GM19397 (cell line): ENCODE measurements at regions not wholly inside any gene's neighbourhood (a gene's known extent, or its start where the extent isn't known, plus 50 kb on each side); places are given as distances from the start of the nearest gene placed in this dataset.

Source experiments
- ATAC-seq: cut with Tn5 transposase; IDR thresholded peaks from one replicate; pipeline ENCODE4 v1.9.1; 2021; ENCODE audit warnings: mild to moderate bottlenecking, moderate library complexity; ENCODE audit not compliant: unreplicated experiment

GRCh38 chr4:45368832-45369231 lies 642.5 kb upstream of the GNPDA2 start:
- ATAC-seq = no peak

GRCh38 chr4:45363931-45364330 lies 637.6 kb upstream of the GNPDA2 start:
- no peak for ATAC-seq

GRCh38 chr4:45358573-45359506 lies 632.5 kb upstream of the GNPDA2 start:
- no peak for ATAC-seq

- no peak for ATAC-seq
Measured at GRCh38 chr4:45353161-45353560, 626.8 kb upstream of the GNPDA2 start.

GRCh38 chr4:45350438-45350837 lies 624.1 kb upstream of the GNPDA2 start:
- peak; percentile 55 for ATAC-seq

- ATAC-seq = no peak
Measured at GRCh38 chr4:45349859-45350258, 623.5 kb upstream of the GNPDA2 start.

- ATAC-seq = no peak
Measured at GRCh38 chr4:45346816-45347435, 620.6 kb upstream of the GNPDA2 start.

- no peak for ATAC-seq
Measured at GRCh38 chr4:45345558-45345957, 619.2 kb upstream of the GNPDA2 start.

GRCh38 chr4:45331802-45332201 lies 605.4 kb upstream of the GNPDA2 start:
- ATAC-seq = no peak

- no peak for ATAC-seq
Measured at GRCh38 chr4:45327544-45327943, 601.2 kb upstream of the GNPDA2 start.

- ATAC-seq = no peak
Measured at GRCh38 chr4:45324455-45325417, 598.4 kb upstream of the GNPDA2 start.

- no peak for ATAC-seq
Measured at GRCh38 chr4:45323453-45324058, 597.2 kb upstream of the GNPDA2 start.

- ATAC-seq = no peak
Measured at GRCh38 chr4:45317739-45318138, 591.4 kb upstream of the GNPDA2 start.

GRCh38 chr4:45317276-45317675 lies 590.9 kb upstream of the GNPDA2 start:
- no peak for ATAC-seq

GRCh38 chr4:45316257-45316656 lies 589.9 kb upstream of the GNPDA2 start:
- no peak for ATAC-seq

- no peak for ATAC-seq
Measured at GRCh38 chr4:45302828-45303227, 576.5 kb upstream of the GNPDA2 start.

- no peak for ATAC-seq
Measured at GRCh38 chr4:45294464-45294863, 568.1 kb upstream of the GNPDA2 start.

GRCh38 chr4:45293335-45293734 lies 567.0 kb upstream of the GNPDA2 start:
- no peak for ATAC-seq

- no peak for ATAC-seq
Measured at GRCh38 chr4:45292844-45293243, 566.5 kb upstream of the GNPDA2 start.

- no peak for ATAC-seq
Measured at GRCh38 chr4:45284400-45285085, 558.2 kb upstream of the GNPDA2 start.
